T-cell (primary cell): ENCODE measurements at regions not wholly inside any gene's neighbourhood (a gene's known extent, or its start where the extent isn't known, plus 50 kb on each side); places are given as distances from the start of the nearest gene placed in this dataset.

Source experiments
- ATAC-seq, 4 experiments: fragments of 200-7000 bp in 3 of 4; fragments of 150-1000 bp in 1 of 4; cut with Tn5 transposase; replicated peaks in 1 of 4; 1 replicate in 3 of 4; 2 replicates in 1 of 4; pipeline ENCODE4 v1.10.0; 2021; ENCODE audit warnings: moderate library complexity in 3 of 4, mild to moderate bottlenecking in 2 of 4, moderate number of reproducible peaks in 1 of 4
- CTCF ChIA-PET, 2 donors: fragments of 300-600 bp; sonication (Branson Sonifier 250); formaldehyde crosslinking; loops; one replicate each; lab custom pipeline; 2022; ENCODE audit warnings: antibody characterized with exemption in 2 of 2; lab: Charles Lee
- POLR2A ChIA-PET, 2 donors: fragments of 300-600 bp; sonication (Branson Sonifier 250); formaldehyde crosslinking; loops; one replicate each; lab custom pipeline; 2022; ENCODE audit warnings: antibody characterized with exemption in 2 of 2; lab: Charles Lee
- DNase-seq, 35 experiments: peaks; one replicate each; pipeline versions ENCODE4 v3.0.0 to v3.0.0-alpha.2; 2013 to 2023
- H3K27ac ChIP-seq: one replicate; pipeline ENCODE4 v1.5.1; 2013; ENCODE audit warnings: low read length
- H3K27me3 ChIP-seq, 2 experiments: replicated peaks in 1 of 2; 1 replicate in 1 of 2; 2 replicates in 1 of 2; pipeline versions ENCODE4 v1.6.1 to v1.7.0; 2013; ENCODE audit warnings: low read length in 1 of 2, mixed read lengths in 1 of 2; ENCODE audit not compliant: control insufficient read depth in 2 of 2, insufficient read depth in 2 of 2; ENCODE audit errors: extremely low read depth in 1 of 2
- H3K36me3 ChIP-seq, 2 donors: 1 replicate in 1 of 2; 2 replicates in 1 of 2; pipeline versions ENCODE4 v1.6.1 to v1.7.0; 2013; ENCODE audit warnings: low read length in 1 of 2; ENCODE audit not compliant: control insufficient read depth in 2 of 2, insufficient read depth in 1 of 2; ENCODE audit errors: extremely low read depth in 1 of 2
- H3K4me1 ChIP-seq, 2 experiments: 1 replicate in 1 of 2; 2 replicates in 1 of 2; pipeline versions ENCODE4 v1.6.1 to v1.7.0; 2013; ENCODE audit warnings: low read length in 2 of 2, mixed read lengths in 1 of 2; ENCODE audit not compliant: insufficient read depth in 2 of 2, control insufficient read depth in 1 of 2; ENCODE audit errors: extremely low read depth in 1 of 2
- H3K4me3 ChIP-seq, 2 donors: 1 replicate in 1 of 2; 2 replicates in 1 of 2; pipeline versions ENCODE4 v1.5.1 to v1.7.0; 2013; ENCODE audit warnings: mild to moderate bottlenecking in 2 of 2, low read length in 1 of 2, moderate library complexity in 1 of 2; ENCODE audit not compliant: control insufficient read depth in 1 of 2; ENCODE audit errors: extremely low read depth in 1 of 2
- H3K9me3 ChIP-seq: 2 replicates; pipeline ENCODE4 v1.7.0; 2013
- H3K27ac Mint-ChIP-seq, 2 donors: one replicate each; pipeline ENCODE4 v1.8.0; 2020 to 2021; ENCODE audit warnings: mild to moderate bottlenecking in 2 of 2, mixed read lengths in 2 of 2
- H3K27me3 Mint-ChIP-seq, 2 donors: one replicate each; pipeline ENCODE4 v1.8.0; 2021 to 2022; ENCODE audit warnings: mixed read lengths in 2 of 2
- H3K36me3 Mint-ChIP-seq: one replicate; pipeline ENCODE4 v1.8.0; 2021; ENCODE audit warnings: mixed read lengths
- H3K4me1 Mint-ChIP-seq, 3 donors: one replicate each; pipeline ENCODE4 v1.8.0; 2020 to 2022; ENCODE audit warnings: mixed read lengths in 3 of 3, mild to moderate bottlenecking in 1 of 3
- H3K4me3 Mint-ChIP-seq, 3 donors: one replicate each; pipeline ENCODE4 v1.8.0; 2020 to 2022; ENCODE audit warnings: mild to moderate bottlenecking in 3 of 3, mixed read lengths in 3 of 3, moderate library complexity in 3 of 3
- H3K9me3 Mint-ChIP-seq, 3 donors: one replicate each; pipeline ENCODE4 v1.8.0; 2020 to 2022; ENCODE audit warnings: mixed read lengths in 3 of 3
- WGBS: methylation state at CpG from one replicate; pipeline ENCODE4 v1.1.5; 2013; ENCODE audit warnings: missing lambda C conversion rate; ENCODE audit not compliant: insufficient coverage; 5-methylcytosine and 5-hydroxymethylcytosine counted together

DNA sequence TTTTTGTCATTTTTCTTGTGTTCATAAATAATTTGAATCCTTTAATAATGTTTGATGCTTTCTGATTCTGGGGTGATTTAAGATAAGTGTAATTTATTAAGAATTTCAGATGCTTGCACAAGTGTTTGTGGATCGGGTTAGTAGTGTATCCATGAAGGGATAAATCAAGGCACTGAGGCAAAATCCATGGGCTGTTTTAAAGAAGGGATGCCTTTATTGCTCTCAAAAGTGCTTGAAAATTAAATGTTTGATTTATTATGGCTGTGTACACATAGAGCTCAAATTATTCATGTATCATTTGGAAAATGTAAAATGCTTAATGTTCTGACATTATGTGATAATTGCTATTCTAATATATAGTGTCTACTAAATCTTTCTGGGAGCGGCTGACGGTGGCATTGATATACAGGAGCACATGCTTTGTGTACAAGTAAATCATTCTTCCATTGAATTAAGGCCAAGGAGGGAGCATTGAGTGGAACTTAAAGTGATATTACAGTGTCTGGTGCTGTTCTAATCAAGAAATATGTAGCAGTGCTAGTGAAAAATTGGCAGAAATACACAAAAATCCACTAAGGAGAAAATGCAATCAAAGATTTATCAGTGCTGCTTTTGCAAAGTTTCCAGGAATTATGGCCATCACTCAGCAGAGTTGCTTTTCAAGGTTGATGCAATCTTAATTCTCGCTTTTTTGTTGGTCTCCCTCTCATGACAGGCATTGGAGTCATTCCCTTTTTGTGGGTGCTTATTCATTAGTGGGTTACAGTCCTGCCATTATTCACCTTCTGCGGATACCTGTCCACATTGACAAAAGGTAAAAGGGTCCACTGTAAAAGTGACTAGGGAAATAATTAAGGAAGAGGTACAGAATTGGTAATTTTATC lies 181.6 kb downstream of the MFSD1 start:
- no peaks in the 10 kb centered on the region for H3K9me3 ChIP-seq
- no peaks in the 10 kb centered on the region for H3K27me3 ChIP-seq
- Mint-ChIP-seq H3K27ac (no peak overlapping the region), H3K36me3 (no peaks in the 10 kb centered on the region), H3K4me1 (no peaks in the 10 kb centered on the region), H3K9me3 (peaks cover 8 to 18% (median 10%) of the 10 kb centered on the region in 3 donors), H3K4me3 (no peak overlapping the region), H3K27me3 (no peaks in the 10 kb centered on the region)
- 100% methylated on average over 2 of the region's 5 CpGs for WGBS
- no peak overlapping the region for H3K4me3 ChIP-seq
- H3K36me3 ChIP-seq, result no peaks in the 10 kb centered on the region
- POLR2A ChIA-PET, result no interaction called here
- no peaks in the 10 kb centered on the region for H3K4me1 ChIP-seq
- ATAC-seq (no peak), DNase-seq (no peak)
- H3K27ac ChIP-seq, result no peak overlapping the region
- CTCF ChIA-PET, result no interaction called here

DNA sequence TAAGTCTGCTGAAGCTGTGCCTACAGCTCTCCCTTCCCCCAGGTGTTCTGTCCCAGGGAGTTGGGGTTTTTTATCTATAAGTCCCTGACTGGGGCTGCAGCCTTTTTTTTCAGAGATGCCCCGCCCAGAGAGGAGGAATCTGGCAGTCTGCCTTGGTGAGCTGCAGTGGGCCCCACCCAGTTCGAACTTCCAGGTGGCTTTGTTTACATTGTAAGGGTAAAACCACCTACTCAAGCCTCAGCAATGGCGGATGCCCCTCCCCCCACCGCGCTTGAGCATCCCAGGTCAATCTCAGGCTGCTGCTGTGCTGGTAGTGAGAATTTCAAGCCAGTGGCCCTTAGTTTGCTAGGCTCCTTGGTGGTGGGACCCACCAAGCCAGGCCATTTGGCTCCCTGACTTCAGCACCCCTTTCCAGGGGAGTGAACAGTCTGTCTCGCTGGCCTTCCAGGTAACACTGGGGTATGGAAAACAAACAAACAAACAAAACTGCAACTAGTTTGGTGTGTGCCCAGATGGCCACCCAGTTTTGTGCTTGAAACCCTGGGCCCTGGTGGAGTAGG lies 189.4 kb downstream of the MFSD1 start:
- DNase-seq (no peak), ATAC-seq (no peak)
- H3K4me1 Mint-ChIP-seq, result no peaks in the 10 kb centered on the region
- Histone ChIP-seq H3K4me1 (no peaks in the 10 kb centered on the region), H3K27ac (no peak overlapping the region), H3K27me3 (peaks cover 0 to 8% of the 10 kb centered on the region in 2 experiments), H3K36me3 (no peaks in the 10 kb centered on the region), H3K9me3 (no peaks in the 10 kb centered on the region), H3K4me3 (no peak overlapping the region)
- H3K9me3 Mint-ChIP-seq, result peaks cover 5 to 11% (median 8%) of the 10 kb centered on the region in 3 donors
- CTCF ChIA-PET, result interaction anchor here in 1 of 2 donors (0.6 kb wide), 1 partner anchor 1132 kb away, joined by 3 read pairs; no protein-coding TSS in a partner anchor
- 0% methylated on average over 1 of the region's 6 CpGs for WGBS
- POLR2A ChIA-PET, result no interaction called here
- no peak overlapping the region for H3K27ac Mint-ChIP-seq
- no peaks in the 10 kb centered on the region for H3K36me3 Mint-ChIP-seq
- no peaks in the 10 kb centered on the region for H3K27me3 Mint-ChIP-seq
- no peak overlapping the region for H3K4me3 Mint-ChIP-seq

DNA sequence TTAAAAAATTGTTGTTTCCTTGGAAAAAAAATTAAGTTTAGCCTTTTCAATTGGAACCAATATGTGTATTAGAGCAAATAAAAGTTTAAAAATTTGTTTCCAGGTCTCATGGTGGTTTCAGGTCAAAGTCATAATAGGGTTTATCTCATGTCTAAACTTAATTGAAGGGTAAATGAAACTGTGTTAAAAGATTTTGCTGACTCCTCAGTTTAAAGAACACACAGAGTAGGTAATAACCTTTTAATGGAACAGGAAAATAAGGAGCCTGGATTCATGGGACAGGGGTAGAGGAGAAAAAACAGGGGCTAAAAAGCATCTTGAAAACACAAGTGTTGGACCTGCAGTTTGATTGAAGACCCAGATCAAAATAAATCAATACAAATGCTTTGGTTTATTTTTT lies 190.6 kb downstream of the MFSD1 start:
- H3K27ac ChIP-seq, result no peak overlapping the region
- no peak overlapping the region for H3K4me3 Mint-ChIP-seq
- no peak overlapping the region for H3K27ac Mint-ChIP-seq
- no peak for ATAC-seq
- DNase-seq, result no peak
- ChIA-PET POLR2A (no interaction called here), CTCF (no interaction called here)
- H3K4me3 ChIP-seq, result no peak overlapping the region
- peaks cover 0 to 6% (median 3%) of the 10 kb centered on the region in 3 donors for H3K9me3 Mint-ChIP-seq
- no peaks in the 10 kb centered on the region for H3K36me3 Mint-ChIP-seq
- H3K36me3 ChIP-seq, result no peaks in the 10 kb centered on the region
- H3K4me1 ChIP-seq, result no peaks in the 10 kb centered on the region
- H3K9me3 ChIP-seq, result no peaks in the 10 kb centered on the region
- H3K27me3 ChIP-seq, result peaks cover 0 to 8% of the 10 kb centered on the region in 2 experiments
- H3K27me3 Mint-ChIP-seq, result no peaks in the 10 kb centered on the region
- H3K4me1 Mint-ChIP-seq, result no peaks in the 10 kb centered on the region

DNA sequence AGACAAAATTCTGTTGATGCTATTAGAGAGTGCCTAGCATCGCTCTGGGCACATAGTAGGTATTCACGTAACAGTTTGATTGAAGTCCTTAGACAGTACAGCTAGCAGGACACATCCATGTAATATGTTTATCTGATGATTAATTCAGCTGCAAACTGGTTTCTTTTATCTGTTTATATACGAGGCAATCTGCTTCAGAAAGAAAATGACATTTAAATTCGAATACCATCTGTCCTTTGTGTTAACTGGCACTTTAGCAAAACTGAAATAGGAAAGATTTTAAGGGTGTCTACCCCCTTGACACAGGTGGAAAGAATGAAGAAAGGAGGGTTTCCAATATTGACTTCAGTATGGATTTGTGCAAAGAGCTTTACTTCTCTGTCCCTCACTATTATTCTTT lies 192.5 kb downstream of the MFSD1 start:
- Histone ChIP-seq H3K4me1 (no peaks in the 10 kb centered on the region), H3K36me3 (no peaks in the 10 kb centered on the region), H3K4me3 (no peak overlapping the region), H3K27ac (no peak overlapping the region), H3K27me3 (peaks cover 0 to 8% of the 10 kb centered on the region in 2 experiments), H3K9me3 (no peaks in the 10 kb centered on the region)
- H3K4me1 Mint-ChIP-seq, result no peaks in the 10 kb centered on the region
- 60% methylated on average over 1 of the region's 4 CpGs for WGBS
- DNase-seq (no peak), ATAC-seq (no peak)
- no peaks in the 10 kb centered on the region for H3K9me3 Mint-ChIP-seq
- no peak overlapping the region for H3K27ac Mint-ChIP-seq
- ChIA-PET POLR2A (no interaction called here), CTCF (no interaction called here)
- H3K36me3 Mint-ChIP-seq, result no peaks in the 10 kb centered on the region
- no peak overlapping the region for H3K4me3 Mint-ChIP-seq
- no peaks in the 10 kb centered on the region for H3K27me3 Mint-ChIP-seq

DNA sequence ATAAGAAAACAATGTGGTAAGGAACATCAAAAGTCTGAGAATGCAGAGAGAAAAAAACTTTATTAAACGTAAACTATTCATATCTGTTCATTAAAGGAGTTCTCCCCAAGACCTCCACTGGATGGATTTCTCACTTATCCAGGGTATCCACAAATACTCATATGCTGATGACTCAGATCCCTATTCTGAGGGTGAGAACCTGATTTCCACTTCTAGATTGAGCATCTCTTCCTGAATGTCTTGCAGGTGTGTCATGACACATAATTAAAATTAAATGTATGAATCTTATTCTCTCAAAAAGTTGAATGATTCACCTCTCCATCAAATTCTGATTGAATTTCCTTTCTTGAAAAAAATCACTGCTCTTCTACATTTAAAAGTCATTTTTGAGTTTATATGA lies 199.9 kb downstream of the MFSD1 start:
- no CpG with 5 or more reads among the region's 1 CpG for WGBS
- ATAC-seq (no peak), DNase-seq (no peak)
- H3K4me1 Mint-ChIP-seq, result no peaks in the 10 kb centered on the region
- H3K4me1 ChIP-seq, result no peaks in the 10 kb centered on the region
- no peaks in the 10 kb centered on the region for H3K9me3 Mint-ChIP-seq
- H3K36me3 Mint-ChIP-seq, result no peaks in the 10 kb centered on the region
- H3K27me3 ChIP-seq, result no peaks in the 10 kb centered on the region
- ChIA-PET CTCF (no interaction called here), POLR2A (interaction anchor here in 1 of 2 donors (0.8 kb wide), 1 partner anchor 16 kb away, joined by 4 read pairs; no protein-coding TSS in a partner anchor)
- H3K4me3 ChIP-seq, result no peak overlapping the region
- no peaks in the 10 kb centered on the region for H3K27me3 Mint-ChIP-seq
- no peak overlapping the region for H3K27ac ChIP-seq
- H3K27ac Mint-ChIP-seq, result no peak overlapping the region
- H3K9me3 ChIP-seq, result no peaks in the 10 kb centered on the region
- no peak overlapping the region for H3K4me3 Mint-ChIP-seq
- no peaks in the 10 kb centered on the region for H3K36me3 ChIP-seq

DNA sequence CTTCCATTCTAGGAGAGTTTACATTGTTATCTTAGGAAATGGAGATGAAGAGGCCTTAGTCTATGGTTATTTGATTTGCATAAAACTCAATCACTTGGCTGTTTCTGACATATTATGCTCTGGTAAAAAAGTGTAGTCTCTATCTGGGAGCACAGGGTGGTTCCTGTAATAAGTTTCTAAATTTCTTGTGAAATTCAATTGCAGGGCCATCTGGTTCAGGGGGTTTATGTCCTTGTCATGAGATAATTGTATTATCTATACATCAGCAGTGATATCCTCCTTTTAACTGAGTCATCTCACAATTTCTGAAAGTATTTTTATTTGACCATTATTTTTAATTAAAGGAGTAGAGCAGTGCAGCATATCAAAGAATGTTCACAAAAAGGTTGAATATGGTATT lies 203.3 kb downstream of the MFSD1 start:
- no peaks in the 10 kb centered on the region for H3K27me3 Mint-ChIP-seq
- Histone ChIP-seq H3K4me3 (no peak overlapping the region), H3K9me3 (no peaks in the 10 kb centered on the region), H3K36me3 (no peaks in the 10 kb centered on the region), H3K27me3 (no peaks in the 10 kb centered on the region), H3K4me1 (no peaks in the 10 kb centered on the region), H3K27ac (no peak overlapping the region)
- no peaks in the 10 kb centered on the region for H3K36me3 Mint-ChIP-seq
- H3K4me3 Mint-ChIP-seq, result no peak overlapping the region
- H3K9me3 Mint-ChIP-seq, result peaks cover 0 to 4% (median 0%) of the 10 kb centered on the region in 3 donors
- CTCF ChIA-PET, result no interaction called here
- H3K4me1 Mint-ChIP-seq, result no peaks in the 10 kb centered on the region
- no peak overlapping the region for H3K27ac Mint-ChIP-seq
- ATAC-seq (no peak), DNase-seq (no peak)
- POLR2A ChIA-PET, result no interaction called here
